Bronchial epithelial cell (primary cell): ENCODE measurements at regions not wholly inside any gene's neighbourhood (a gene's known extent, or its start where the extent isn't known, plus 50 kb on each side); places are given as distances from the start of the nearest gene placed in this dataset.

ENCODE experiments used
- DNase-seq: peaks from one replicate; pipeline ENCODE4 v3.0.0-alpha.2; 2010; ENCODE audit warnings: low read depth
- FAIRE-seq: peaks from 2 replicates; lab custom pipeline; 2011; peaks lifted over from hg19 to GRCh38; lab: Jason Lieb, UNC
- H3K27me3 ChIP-seq: 2 replicates; pipeline ENCODE4 v1.5.1; 2011; ENCODE audit warnings: low read length; ENCODE audit not compliant: control insufficient read depth, insufficient read depth
- H3K36me3 ChIP-seq: 2 replicates; pipeline ENCODE4 v1.5.1; 2011; ENCODE audit warnings: low read length; ENCODE audit not compliant: control insufficient read depth, insufficient read depth
- H3K4me3 ChIP-seq: 2 replicates; pipeline ENCODE4 v1.5.1; 2011; ENCODE audit warnings: mild to moderate bottlenecking, low read depth, low read length, control low read depth
- TF ChIP-seq, protein P1 (sequence below): IDR thresholded peaks from 2 replicates; pipeline ENCODE4 v1.5.1; 2011; ENCODE audit warnings: mild to moderate bottlenecking, moderate library complexity, low read length, control low read depth, inconsistent platforms; ENCODE audit not compliant: insufficient read depth, severe bottlenecking

- DNase-seq (no peak), FAIRE-seq (no peak)
- no peak overlapping the region for H3K4me3 ChIP-seq
- no peaks in the 10 kb centered on the region for H3K36me3 ChIP-seq
- TF ChIP-seq, protein P1, sequence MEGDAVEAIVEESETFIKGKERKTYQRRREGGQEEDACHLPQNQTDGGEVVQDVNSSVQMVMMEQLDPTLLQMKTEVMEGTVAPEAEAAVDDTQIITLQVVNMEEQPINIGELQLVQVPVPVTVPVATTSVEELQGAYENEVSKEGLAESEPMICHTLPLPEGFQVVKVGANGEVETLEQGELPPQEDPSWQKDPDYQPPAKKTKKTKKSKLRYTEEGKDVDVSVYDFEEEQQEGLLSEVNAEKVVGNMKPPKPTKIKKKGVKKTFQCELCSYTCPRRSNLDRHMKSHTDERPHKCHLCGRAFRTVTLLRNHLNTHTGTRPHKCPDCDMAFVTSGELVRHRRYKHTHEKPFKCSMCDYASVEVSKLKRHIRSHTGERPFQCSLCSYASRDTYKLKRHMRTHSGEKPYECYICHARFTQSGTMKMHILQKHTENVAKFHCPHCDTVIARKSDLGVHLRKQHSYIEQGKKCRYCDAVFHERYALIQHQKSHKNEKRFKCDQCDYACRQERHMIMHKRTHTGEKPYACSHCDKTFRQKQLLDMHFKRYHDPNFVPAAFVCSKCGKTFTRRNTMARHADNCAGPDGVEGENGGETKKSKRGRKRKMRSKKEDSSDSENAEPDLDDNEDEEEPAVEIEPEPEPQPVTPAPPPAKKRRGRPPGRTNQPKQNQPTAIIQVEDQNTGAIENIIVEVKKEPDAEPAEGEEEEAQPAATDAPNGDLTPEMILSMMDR = no peak
- no peaks in the 10 kb centered on the region for H3K27me3 ChIP-seq
These were observed 732.4 kb downstream of the MATN1 start for GRCh38 chr1:29991025-29991424.

GRCh38 chr1:29990304-29990703 is 733.1 kb downstream of the MATN1 start:
- H3K36me3 ChIP-seq = no peaks in the 10 kb centered on the region
- H3K4me3 ChIP-seq = no peak overlapping the region
- FAIRE-seq (no peak), DNase-seq (no peak)
- TF ChIP-seq, protein P1 = no peak
- H3K27me3 ChIP-seq = no peaks in the 10 kb centered on the region

- Histone ChIP-seq H3K36me3 (no peaks in the 10 kb centered on the region), H3K4me3 (no peak overlapping the region), H3K27me3 (no peaks in the 10 kb centered on the region)
- TF ChIP-seq, protein P1 = no peak
- FAIRE-seq (no peak), DNase-seq (no peak)
These were observed 736.4 kb downstream of the MATN1 start for GRCh38 chr1:29986986-29987385.

- H3K36me3 ChIP-seq = no peaks in the 10 kb centered on the region
- no peak overlapping the region for H3K4me3 ChIP-seq
- H3K27me3 ChIP-seq = no peaks in the 10 kb centered on the region
- TF ChIP-seq, protein P1 = no peak
- DNase-seq (no peak), FAIRE-seq (no peak)
These were observed 737.8 kb downstream of the MATN1 start for GRCh38 chr1:29985606-29985945.

GRCh38 chr1:29984862-29985605 is 738.4 kb downstream of the MATN1 start:
- Histone ChIP-seq H3K27me3 (no peaks in the 10 kb centered on the region), H3K36me3 (no peaks in the 10 kb centered on the region), H3K4me3 (no peak overlapping the region)
- DNase-seq (no peak), FAIRE-seq (no peak)
- TF ChIP-seq, protein P1 = no peak
